ENCODE measurements at regions not wholly inside any gene's neighbourhood (a gene's known extent, or its start where the extent isn't known, plus 50 kb on each side); places are given as distances from the start of the nearest gene placed in this dataset.
"Not testable (repeated sequence)": the region's sequence is repeated elsewhere in the genome, so short reads cannot be mapped to it uniquely, and the experiment has no call there.

DNA sequence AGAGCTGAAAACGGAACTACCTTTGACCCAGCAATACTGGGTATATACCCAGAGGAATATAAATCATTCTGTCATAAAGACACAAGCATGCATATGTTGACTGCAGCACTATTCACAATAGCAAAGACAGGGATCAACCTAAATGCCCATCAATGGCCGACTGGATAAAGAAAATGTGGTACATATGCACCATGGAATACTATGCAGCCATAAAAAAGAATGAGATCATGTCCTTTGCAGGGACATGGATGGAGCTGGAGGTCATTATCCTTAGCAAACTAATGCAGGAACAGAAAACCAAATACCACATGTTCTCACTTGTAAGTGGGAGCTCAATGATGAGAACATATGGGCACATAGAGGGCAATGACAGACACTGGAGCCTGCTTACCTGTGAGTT, 100.2 kb upstream of the JCAD start:
- TF ChIP-seq, protein P1, sequence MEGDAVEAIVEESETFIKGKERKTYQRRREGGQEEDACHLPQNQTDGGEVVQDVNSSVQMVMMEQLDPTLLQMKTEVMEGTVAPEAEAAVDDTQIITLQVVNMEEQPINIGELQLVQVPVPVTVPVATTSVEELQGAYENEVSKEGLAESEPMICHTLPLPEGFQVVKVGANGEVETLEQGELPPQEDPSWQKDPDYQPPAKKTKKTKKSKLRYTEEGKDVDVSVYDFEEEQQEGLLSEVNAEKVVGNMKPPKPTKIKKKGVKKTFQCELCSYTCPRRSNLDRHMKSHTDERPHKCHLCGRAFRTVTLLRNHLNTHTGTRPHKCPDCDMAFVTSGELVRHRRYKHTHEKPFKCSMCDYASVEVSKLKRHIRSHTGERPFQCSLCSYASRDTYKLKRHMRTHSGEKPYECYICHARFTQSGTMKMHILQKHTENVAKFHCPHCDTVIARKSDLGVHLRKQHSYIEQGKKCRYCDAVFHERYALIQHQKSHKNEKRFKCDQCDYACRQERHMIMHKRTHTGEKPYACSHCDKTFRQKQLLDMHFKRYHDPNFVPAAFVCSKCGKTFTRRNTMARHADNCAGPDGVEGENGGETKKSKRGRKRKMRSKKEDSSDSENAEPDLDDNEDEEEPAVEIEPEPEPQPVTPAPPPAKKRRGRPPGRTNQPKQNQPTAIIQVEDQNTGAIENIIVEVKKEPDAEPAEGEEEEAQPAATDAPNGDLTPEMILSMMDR (IDR thresholded peaks at IDR 0.05; ENCODE audit: borderline replicate concordance, extremely low read depth, low read length, poor library complexity, severe bottlenecking), result not testable (repeated sequence)
- not testable (repeated sequence) for TF ChIP-seq EZH2 (IDR thresholded peaks at IDR 0.05; ENCODE audit: borderline replicate concordance, low read depth, low read length, severe bottlenecking)
